ENCODE measurements at regions not wholly inside any gene's neighbourhood (a gene's known extent, or its start where the extent isn't known, plus 50 kb on each side); places are given as distances from the start of the nearest gene placed in this dataset.

DNA sequence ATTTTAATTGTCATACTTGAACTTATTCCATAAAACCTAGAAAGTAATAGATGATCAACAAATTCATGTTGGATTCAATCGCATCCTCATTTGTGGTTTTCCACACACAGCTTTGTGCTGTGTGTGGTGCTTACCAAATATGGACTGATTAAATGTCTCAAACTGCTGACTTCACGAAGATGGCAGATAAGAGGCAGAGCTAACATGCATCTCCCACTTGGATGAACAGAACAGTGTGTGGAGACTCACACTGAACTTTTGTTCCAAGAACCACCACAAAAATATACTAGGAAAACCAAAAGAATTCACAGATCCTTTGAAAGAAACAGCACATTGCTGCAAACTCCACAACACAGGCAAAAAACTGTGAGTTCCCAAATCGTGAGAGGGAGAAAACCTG is 603.7 kb downstream of the TENT5A start:
- TF ChIP-seq, protein P1, sequence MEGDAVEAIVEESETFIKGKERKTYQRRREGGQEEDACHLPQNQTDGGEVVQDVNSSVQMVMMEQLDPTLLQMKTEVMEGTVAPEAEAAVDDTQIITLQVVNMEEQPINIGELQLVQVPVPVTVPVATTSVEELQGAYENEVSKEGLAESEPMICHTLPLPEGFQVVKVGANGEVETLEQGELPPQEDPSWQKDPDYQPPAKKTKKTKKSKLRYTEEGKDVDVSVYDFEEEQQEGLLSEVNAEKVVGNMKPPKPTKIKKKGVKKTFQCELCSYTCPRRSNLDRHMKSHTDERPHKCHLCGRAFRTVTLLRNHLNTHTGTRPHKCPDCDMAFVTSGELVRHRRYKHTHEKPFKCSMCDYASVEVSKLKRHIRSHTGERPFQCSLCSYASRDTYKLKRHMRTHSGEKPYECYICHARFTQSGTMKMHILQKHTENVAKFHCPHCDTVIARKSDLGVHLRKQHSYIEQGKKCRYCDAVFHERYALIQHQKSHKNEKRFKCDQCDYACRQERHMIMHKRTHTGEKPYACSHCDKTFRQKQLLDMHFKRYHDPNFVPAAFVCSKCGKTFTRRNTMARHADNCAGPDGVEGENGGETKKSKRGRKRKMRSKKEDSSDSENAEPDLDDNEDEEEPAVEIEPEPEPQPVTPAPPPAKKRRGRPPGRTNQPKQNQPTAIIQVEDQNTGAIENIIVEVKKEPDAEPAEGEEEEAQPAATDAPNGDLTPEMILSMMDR (IDR thresholded peaks at IDR 0.05): no peak
- no peak for TF ChIP-seq POLR2AphosphoS5 (IDR thresholded peaks at IDR 0.05; ENCODE audit: insufficient read depth in 1 of 2, low read depth in 1 of 2)
